ENCODE measurements at regions not wholly inside any gene's neighbourhood (a gene's known extent, or its start where the extent isn't known, plus 50 kb on each side); places are given as distances from the start of the nearest gene placed in this dataset.

- no peak overlapping the region for H3K4me2 ChIP-seq (ENCODE audit: low read length)
- no TSS peak for BruUV-seq (replicated peaks)
- TF ChIP-seq EZH2phosphoT487 (IDR thresholded peaks at IDR 0.05; ENCODE audit: borderline replicate concordance, low read depth, low read length) (no peak), CTCF (conservative IDR thresholded peaks at IDR 0.05; ENCODE audit: low read length) (no peak)
- H3K9me2 ChIP-seq (ENCODE audit: insufficient read depth, low read length), result no peaks in the 10 kb centered on the region
- no peak overlapping the region for H3K27ac ChIP-seq (ENCODE audit: low read depth, low read length, poor library complexity, severe bottlenecking)
- intact Hi-C loops (cut with micrococcal nuclease; ENCODE audit: unreplicated experiment), result no loop called here
- DNase-seq (ENCODE audit: low spot score), result no peak
- POLR2A ChIA-PET, result no interaction called here
- no peak overlapping the region for H3K4me3 ChIP-seq (ENCODE audit: low read depth, low read length, poor library complexity, severe bottlenecking)
- no peaks in the 10 kb centered on the region for H4K20me1 ChIP-seq (ENCODE audit: insufficient read depth, low read length)
- CTCF ChIA-PET (ENCODE audit: unreplicated experiment), result no interaction called here
- no peaks in the 10 kb centered on the region for H3K4me1 ChIP-seq (ENCODE audit: insufficient read depth, low read length, poor library complexity, severe bottlenecking)
- no peaks in the 10 kb centered on the region for H3K36me3 ChIP-seq (ENCODE audit: insufficient read depth, low read length)
- H3K9me3 ChIP-seq (ENCODE audit: low read length), result no peaks in the 10 kb centered on the region
- H3K79me2 ChIP-seq (ENCODE audit: insufficient read depth, low read depth, low read length), result no peaks in the 10 kb centered on the region
- H2AFZ ChIP-seq (ENCODE audit: low read length), result no peak overlapping the region
These were observed 224.3 kb downstream of the UBE3D start for GRCh38 chr6:82841309-82841708.
